Fibroblast of skin of scalp (primary cell): ENCODE measurements at regions not wholly inside any gene's neighbourhood (a gene's known extent, or its start where the extent isn't known, plus 50 kb on each side); places are given as distances from the start of the nearest gene placed in this dataset.

Source experiments
- DNase-seq: peaks from one replicate; pipeline ENCODE4 v3.0.0-alpha.2; 2013

- DNase-seq: no peak
These were observed 214.6 kb upstream of the PFKP start for GRCh38 chr10:2852574-2853323.

DNA sequence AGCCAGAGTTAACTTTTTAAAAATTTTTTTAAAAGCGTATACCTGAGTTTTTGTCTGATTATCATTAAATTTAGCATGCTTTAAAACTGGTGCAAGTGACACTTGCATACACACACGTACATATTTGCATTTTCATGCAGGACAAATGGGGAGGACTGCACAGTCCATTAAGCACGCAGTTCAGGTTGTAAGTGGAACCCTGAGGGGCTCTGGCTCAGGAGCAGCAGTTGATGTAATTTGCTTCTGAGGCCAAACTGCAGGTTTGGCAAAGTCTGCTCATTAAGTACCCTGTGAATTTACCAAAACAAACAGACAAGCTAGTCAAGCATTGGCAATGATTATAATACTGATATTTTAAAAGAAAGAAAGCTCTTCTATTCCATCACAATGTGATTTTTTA is 215.8 kb upstream of the PFKP start:
- DNase-seq: no peak

- no peak for DNase-seq
These were observed 217.1 kb upstream of the PFKP start for GRCh38 chr10:2850202-2850601.

GRCh38 chr10:2844925-2845324 is 222.4 kb upstream of the PFKP start:
- DNase-seq: no peak

GRCh38 chr10:2839081-2839725 is 228.1 kb upstream of the PFKP start:
- DNase-seq: no peak

- peak; percentile 82 for DNase-seq
These were observed 229.7 kb upstream of the PFKP start for GRCh38 chr10:2837674-2838073.

DNA sequence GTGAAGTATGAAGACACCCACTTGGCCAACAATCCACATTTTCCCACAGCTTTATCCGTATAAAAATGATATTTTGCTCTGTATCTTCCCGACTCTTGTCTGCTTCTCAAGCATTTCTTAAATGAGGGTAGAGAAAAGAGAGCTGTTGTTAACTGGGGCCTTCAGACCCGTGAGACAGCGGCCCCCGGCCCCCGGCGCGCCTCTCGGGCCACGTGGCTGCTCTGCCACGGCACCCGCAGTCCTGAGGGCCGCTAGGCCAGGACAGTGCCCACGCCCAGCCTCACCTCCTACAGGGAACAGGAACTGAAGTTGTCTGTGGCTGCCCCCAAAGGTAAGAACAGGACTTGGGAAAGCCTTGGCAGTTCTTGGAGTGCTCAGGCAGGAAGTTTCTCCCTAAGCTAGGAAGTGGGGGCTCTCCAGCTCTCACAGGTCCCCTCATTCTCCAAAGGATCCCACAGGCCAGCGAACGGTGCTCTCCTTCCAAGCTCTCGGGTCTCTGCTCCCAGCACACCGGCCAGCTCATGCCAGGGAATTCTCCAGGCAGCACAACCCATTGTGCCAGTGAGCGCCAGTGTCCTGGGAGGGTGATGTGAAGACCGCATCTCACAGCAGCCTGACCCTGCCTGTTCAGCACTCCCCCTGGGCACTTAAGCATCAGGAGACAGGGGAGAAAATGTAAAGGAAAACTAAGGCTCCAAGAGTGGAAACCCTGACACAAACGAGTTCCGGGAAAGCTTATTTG is 230.3 kb upstream of the PFKP start:
- peak; percentile 16 for DNase-seq

- no peak for DNase-seq
These were observed 233.1 kb upstream of the PFKP start for GRCh38 chr10:2834214-2834613.

GRCh38 chr10:2831509-2831908 is 235.8 kb upstream of the PFKP start:
- DNase-seq: no peak

- no peak for DNase-seq
These were observed 238.6 kb upstream of the PFKP start for GRCh38 chr10:2828741-2829140.

DNA sequence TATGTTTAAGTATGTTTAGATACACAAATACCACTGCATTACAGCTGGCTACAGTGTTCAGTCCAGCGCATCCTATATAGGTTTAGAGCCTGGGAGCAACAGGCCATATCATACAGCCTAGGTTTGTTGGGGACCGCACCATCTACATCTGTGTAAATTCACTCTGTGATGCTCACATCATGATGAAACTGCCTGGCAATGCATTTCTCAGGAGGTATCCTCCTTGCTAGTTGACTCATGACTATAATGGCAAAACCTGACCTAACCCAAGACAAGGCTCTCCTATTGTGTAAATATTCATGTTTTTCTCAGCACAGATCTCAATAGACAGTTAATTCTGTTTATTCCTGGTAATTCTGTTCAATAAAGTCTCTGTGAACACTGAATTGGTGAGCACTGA is 240.7 kb upstream of the PFKP start:
- DNase-seq: no peak

GRCh38 chr10:2825841-2826240 is 241.5 kb upstream of the PFKP start:
- DNase-seq: no peak

- DNase-seq: no peak
These were observed 249.3 kb upstream of the PFKP start for GRCh38 chr10:2817940-2818636.

DNA sequence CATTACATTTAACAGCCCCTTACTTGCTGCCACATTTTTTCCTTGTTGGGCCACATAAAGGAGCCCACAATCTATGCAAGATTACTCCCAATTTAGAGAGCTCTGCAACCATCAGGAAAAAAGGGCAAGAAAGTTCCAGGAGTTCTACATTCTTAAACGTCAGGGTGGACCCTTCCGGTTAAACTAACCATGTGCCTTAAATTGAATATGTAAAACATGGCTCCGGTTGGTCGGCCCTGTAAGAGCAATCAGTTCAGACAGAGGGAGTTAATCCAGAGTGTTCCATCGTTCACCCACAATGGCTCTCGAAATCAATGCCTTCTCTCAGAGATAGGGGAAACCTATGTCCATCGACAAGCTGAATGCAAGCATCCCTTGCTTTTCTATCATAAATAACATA is 253.7 kb upstream of the PFKP start:
- DNase-seq: no peak

GRCh38 chr10:2813286-2813685 is 254.1 kb upstream of the PFKP start:
- no peak for DNase-seq

- no peak for DNase-seq
These were observed 254.7 kb upstream of the PFKP start for GRCh38 chr10:2812631-2813030.

- no peak for DNase-seq
These were observed 267.2 kb upstream of the PFKP start for GRCh38 chr10:2800178-2800577.

GRCh38 chr10:2798336-2799022 is 268.9 kb upstream of the PFKP start:
- no peak for DNase-seq

GRCh38 chr10:2791774-2792443 is 275.4 kb upstream of the PFKP start:
- no peak for DNase-seq

DNA sequence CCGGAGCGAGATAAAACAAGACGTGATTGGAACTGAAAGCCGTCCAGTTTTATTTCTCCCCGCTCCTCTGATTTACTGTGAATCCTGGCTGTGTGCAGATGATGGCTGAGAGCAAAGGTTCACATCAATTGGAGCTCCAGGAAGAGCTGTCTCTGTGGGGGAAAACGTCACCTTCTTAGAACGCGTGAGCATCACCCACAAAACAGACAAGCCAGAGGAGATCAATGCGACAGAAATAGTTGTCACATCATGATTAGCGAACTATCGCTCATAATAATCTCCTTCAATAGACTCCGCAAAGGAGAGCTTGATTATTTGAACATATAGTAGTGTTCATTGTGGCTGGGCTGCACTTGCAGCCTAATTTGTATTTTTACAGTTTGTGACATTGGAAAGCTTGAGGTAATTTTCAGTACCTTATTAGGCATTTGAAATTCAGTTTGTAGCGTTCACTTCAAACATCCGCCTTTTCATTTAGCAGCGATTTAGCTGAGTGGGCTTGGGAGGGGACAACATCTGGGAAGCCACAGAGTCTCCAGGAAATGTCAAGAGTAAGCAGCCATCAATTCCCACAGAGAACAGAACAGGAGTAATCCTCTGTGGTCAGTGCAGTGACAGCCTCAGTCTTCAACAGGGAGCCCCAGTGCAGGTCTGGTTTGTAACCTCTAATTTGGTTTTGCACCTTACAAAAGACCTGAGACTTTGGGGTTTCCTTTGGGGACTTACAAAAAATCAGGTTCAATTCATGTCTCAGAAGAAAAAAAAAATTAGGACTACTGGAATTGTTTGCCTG is 276.8 kb upstream of the PFKP start:
- DNase-seq: no peak

- no peak for DNase-seq
These were observed 281.1 kb upstream of the PFKP start for GRCh38 chr10:2786251-2786650.
